OCI-LY7 (cell line): ENCODE measurements at regions not wholly inside any gene's neighbourhood (a gene's known extent, or its start where the extent isn't known, plus 50 kb on each side); places are given as distances from the start of the nearest gene placed in this dataset.

ENCODE experiments used
- EZH2phosphoT487 ChIP-seq: fragments of 200-600 bp; sonication (generic); IDR thresholded peaks from 2 replicates; pipeline ENCODE4 v1.6.1; 2018; ENCODE audit warnings: low read depth, borderline replicate concordance, mild to moderate bottlenecking, mixed run types, antibody characterized with exemption, low read length, moderate library complexity, mixed read lengths
- TF ChIP-seq, protein P1 (sequence below): fragments of 200-600 bp; sonication (generic); conservative IDR thresholded peaks from 2 replicates; pipeline ENCODE4 v1.5.1; 2014; ENCODE audit warnings: mild to moderate bottlenecking, antibody characterized with exemption, low read length, moderate library complexity, mixed read lengths

- TF ChIP-seq, protein P1, sequence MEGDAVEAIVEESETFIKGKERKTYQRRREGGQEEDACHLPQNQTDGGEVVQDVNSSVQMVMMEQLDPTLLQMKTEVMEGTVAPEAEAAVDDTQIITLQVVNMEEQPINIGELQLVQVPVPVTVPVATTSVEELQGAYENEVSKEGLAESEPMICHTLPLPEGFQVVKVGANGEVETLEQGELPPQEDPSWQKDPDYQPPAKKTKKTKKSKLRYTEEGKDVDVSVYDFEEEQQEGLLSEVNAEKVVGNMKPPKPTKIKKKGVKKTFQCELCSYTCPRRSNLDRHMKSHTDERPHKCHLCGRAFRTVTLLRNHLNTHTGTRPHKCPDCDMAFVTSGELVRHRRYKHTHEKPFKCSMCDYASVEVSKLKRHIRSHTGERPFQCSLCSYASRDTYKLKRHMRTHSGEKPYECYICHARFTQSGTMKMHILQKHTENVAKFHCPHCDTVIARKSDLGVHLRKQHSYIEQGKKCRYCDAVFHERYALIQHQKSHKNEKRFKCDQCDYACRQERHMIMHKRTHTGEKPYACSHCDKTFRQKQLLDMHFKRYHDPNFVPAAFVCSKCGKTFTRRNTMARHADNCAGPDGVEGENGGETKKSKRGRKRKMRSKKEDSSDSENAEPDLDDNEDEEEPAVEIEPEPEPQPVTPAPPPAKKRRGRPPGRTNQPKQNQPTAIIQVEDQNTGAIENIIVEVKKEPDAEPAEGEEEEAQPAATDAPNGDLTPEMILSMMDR: no peak
- no peak for TF ChIP-seq EZH2phosphoT487
These were observed 87.5 kb upstream of the RHOU start for GRCh38 chr1:228647523-228648444.
